T-helper 22 cell (primary cell): ENCODE measurements at regions not wholly inside any gene's neighbourhood (a gene's known extent, or its start where the extent isn't known, plus 50 kb on each side); places are given as distances from the start of the nearest gene placed in this dataset.
"Not testable (repeated sequence)": the region's sequence is repeated elsewhere in the genome, so short reads cannot be mapped to it uniquely, and the experiment has no call there.

Source experiments
- DNase-seq: peaks from one replicate; pipeline ENCODE4 v3.0.0-alpha.2; 2020; ENCODE audit warnings: low read depth

GRCh38 chr2:195570329-195570728 lies 86.7 kb upstream of the SLC39A10 start:
- DNase-seq, result no peak

DNA sequence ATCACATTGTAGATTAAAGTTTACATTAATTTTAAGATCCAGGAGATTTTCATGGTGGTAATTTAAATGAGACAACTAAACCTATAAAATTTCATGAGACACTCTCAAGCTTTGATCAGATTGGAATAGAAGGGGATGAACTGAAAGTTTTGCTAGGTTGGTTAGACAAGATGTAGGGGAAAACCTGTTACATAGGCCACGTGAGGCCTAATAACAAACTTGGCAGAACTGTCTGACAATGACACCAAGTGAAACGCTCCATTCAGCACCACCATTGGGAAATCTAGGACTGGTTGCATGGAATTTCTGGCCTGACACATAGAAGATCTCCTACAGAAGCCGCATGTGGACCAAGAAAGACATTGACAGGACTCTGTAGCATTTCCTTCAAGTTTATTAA lies 87.8 kb upstream of the SLC39A10 start:
- no peak for DNase-seq

- not testable (repeated sequence) for DNase-seq
Measured at GRCh38 chr2:195564625-195565135, 92.3 kb upstream of the SLC39A10 start.

GRCh38 chr2:195563857-195564512 lies 93.0 kb upstream of the SLC39A10 start:
- DNase-seq, result no peak

DNA sequence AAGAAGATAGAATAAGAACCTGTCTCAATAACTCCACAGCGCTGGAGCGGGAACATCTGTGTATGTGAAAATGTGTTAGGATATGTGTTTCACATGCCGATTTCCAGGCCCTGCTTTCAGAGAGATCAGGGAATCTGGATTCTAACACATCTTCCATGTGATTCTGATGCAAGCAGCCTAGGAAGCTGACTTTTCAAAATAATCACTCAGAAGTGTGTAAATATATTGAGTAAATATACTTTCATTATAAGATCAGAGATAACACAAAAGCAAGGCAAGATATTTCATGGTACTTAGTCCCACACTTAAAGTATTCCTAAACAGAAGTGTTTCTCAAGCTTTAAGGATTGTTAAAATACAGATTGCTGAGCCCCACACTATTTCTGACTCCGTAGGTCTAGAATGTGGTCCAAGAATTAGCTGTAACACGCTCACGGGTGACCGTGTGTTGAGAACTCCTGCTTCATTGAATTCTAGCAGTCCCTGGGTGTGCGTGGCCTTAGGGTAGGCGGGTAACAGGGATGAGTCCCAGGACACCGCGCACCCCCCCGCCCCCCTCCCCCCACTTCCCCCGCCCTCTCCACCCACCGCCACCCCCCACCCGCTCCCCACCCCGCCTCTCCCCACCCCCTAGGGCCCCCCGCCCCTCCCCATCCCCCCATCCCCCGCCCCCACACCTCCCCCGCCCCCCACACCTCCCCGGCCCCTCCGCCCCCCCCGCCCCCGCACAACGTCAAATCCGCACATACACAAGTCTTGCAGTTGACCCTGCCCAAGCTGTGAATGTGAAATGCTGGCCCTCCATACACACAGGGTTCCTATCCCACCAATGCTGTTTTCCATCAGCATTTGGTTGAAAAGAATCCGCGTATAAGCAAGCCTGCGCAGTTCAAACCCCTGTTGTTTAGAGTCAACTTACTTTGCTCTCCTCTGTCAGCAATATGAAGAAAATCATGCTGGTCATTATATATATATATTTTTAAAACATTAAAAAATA lies 94.2 kb upstream of the SLC39A10 start:
- DNase-seq, result no peak

- DNase-seq, result no peak
Measured at GRCh38 chr2:195561116-195561921, 95.7 kb upstream of the SLC39A10 start.

- no peak for DNase-seq
Measured at GRCh38 chr2:195560209-195560895, 96.7 kb upstream of the SLC39A10 start.

- peak; percentile 73 for DNase-seq
Measured at GRCh38 chr2:195559431-195559914, 97.6 kb upstream of the SLC39A10 start.

DNA sequence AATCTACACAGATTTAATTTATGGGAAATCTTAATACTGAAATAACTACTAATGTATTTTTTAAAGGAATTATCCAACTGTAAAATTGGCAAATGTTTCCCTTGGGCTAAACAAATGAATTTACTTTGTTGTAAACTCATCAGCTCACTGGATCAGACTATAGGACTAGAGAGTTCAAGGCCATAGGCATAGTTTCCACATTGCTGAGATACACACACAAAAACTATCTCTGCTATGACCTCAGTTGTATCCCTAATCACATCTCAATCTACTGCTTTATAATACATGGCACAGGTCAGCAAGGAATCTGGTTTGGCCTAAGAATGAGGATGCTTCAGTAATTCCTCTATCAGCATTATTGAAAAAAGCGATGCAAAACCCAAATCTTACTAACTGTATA lies 101.1 kb upstream of the SLC39A10 start:
- DNase-seq, result no peak

DNA sequence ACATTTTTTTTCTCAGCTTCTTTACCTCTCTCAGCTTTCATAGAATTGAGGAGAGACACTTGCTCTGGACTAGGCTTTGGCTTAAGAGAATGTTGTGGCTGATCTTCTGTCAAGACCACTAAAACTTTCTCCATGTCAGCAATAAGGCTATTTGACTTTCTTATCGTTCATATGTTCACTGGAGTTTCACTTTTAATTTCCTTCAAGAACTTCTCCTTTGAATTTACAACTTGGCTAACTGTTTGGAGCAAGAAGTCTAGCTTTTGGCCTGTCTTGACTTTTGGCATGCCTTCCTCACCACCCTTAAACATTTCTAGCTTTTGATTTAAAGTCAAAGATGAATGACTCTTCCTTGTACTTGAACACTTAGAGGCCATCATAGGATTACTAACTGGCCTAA lies 104.4 kb upstream of the SLC39A10 start:
- no peak for DNase-seq

DNA sequence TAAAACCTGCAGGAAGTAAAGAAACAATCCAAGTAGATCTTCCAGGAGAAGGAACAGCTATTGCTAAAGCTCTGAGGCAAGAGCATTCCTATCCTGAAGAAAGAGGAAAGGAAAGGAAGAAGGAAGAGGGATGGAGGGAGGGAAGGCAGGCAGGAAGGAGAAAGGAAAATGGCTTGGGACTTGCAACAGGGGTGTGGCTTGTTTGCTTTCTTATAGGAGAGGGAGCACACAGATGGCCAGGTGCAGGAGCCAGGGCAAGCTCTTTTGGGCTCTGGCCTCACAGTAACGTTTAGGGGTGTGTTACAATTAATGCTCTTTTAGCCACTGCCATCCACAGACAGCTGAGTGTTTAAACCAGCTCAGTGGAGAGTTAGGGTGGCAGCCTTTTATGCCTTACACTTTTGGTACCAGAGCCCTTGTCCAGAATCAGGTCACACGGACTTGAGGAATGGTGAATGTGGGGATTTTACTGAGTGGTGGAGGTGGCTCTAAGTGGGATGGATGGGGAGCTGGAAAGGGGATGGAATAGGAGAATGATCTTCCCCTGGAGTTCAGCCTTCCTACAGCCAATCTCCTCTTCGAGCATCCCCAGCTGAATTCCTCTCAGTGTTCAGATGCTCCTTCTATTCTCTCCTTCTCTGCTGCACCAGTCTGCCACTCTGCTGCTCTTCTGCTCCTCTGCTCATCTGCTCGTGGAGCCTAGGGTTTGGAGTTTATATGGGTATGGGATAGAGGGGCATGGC lies 108.7 kb upstream of the SLC39A10 start:
- no peak for DNase-seq

DNA sequence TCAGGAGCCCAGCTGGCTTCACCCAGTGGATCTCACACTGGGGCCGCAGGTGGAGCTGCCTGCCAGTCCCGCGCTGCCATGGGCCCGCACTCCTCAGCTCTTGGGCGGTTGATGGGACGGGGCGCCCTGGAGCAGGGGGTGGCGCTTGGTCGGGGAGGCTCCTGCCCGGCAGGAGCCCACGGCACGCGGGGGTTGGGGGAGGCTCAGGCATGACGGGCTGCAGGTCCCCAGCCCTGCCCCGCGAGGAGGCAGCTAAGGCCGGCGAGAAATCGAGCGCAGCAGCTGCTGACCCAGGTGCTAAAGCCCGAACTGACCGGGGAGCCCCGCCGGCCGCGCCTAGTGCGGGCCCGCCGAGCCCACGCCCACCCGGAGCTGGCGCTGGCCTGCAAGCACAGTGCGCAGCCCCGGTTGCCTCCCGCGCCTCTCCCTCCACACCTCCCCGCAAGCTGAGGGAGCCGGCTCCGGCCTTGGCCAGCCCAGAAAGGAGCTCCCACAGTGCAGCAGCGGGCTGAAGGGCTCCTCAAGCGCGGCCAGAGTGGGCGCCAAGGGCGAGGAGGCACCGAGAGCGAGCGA lies 109.7 kb upstream of the SLC39A10 start:
- DNase-seq, result not testable (repeated sequence)

- DNase-seq, result no peak
Measured at GRCh38 chr2:195545811-195546210, 111.2 kb upstream of the SLC39A10 start.

GRCh38 chr2:195543902-195544894 lies 112.8 kb upstream of the SLC39A10 start:
- no peak for DNase-seq

DNA sequence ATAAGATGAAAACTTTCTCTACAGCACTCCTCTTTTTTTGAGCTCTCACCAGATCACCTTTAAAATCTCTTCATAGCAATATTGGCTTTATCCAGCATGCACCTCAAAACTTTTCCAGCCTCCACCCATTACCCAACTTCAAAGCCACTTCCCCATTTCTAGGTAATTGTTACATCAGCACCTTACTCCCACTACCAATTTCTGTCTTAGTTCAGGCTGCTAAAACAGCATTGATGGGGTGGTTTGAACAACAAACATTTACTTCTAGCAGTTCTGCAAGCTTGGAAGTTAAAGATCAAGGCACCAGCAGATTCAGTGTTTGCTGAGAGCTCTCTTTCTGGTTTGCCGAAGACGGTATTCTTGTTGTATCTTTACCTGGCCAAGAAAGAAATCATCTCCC lies 114.0 kb upstream of the SLC39A10 start:
- DNase-seq, result no peak

DNA sequence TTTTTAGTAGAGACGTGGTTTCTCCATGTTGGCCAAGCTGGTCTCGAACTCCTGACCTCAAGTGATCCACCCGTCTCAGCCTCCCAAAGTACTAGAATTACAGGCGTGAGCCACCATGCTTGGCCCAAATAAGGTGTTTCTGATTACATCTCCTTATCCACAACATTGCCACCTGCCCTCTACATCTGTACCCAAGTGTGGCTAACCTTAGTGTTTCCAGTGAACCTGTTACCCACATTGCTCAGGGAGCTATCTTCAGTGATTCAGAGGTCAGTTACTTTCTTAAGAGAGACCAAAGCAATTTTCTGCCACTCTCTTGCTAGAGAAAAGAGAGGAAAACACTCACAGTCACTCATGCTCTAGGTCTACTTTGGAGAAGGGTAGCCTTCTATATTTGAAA lies 115.0 kb upstream of the SLC39A10 start:
- no peak for DNase-seq

- no peak for DNase-seq
Measured at GRCh38 chr2:195538937-195539336, 118.1 kb upstream of the SLC39A10 start.

DNA sequence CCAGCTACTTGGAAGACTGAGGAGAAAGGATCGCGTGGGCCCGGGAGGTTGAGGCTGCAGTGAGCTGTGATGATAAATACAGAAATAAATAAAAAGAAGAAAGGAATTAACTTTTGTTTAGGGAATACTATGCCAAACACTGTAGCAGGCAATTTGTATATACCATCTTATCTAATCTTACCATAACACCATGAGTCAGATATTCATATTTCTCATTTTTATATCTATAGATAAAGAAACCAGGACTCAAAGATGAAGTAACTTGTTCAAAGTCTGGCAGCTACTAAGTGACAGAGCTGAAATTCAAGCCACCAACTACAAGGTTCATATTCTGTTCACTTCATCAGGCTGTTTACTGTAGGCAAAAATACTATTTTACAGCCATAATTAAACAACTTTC lies 119.2 kb upstream of the SLC39A10 start:
- DNase-seq, result no peak

- no peak for DNase-seq
Measured at GRCh38 chr2:195536906-195537305, 120.1 kb upstream of the SLC39A10 start.
